GM23338 (cell line): ENCODE measurements at regions not wholly inside any gene's neighbourhood (a gene's known extent, or its start where the extent isn't known, plus 50 kb on each side); places are given as distances from the start of the nearest gene placed in this dataset.

Experiments
- ATAC-seq: fragments of 200-7000 bp; cut with Tn5 transposase; 3 replicates; pipeline ENCODE4 v1.9.1; 2020
- DNase-seq: peaks from one replicate; pipeline ENCODE4 v3.0.0-alpha.2; 2015; ENCODE audit warnings: low spot score
- H2AFZ ChIP-seq: fragments of 200-600 bp; sonication (generic); 2 replicates; pipeline ENCODE4 v1.8.0; 2016; ENCODE audit warnings: antibody characterized with exemption, mild to moderate bottlenecking, moderate library complexity
- H3F3A ChIP-seq: fragments of 200-600 bp; sonication (generic); replicated peaks from 2 replicates; pipeline ENCODE4 v1.8.0; 2017; ENCODE audit warnings: antibody characterized with exemption, mixed run types, low read depth
- H3K27ac ChIP-seq: fragments of 200-600 bp; sonication (generic); 2 replicates; pipeline ENCODE4 v1.6.1; 2016; ENCODE audit warnings: low read depth
- H3K27me3 ChIP-seq: fragments of 200-600 bp; sonication (generic); 2 replicates; pipeline ENCODE4 v1.8.0; 2016; ENCODE audit warnings: mild to moderate bottlenecking, mixed run types, moderate library complexity; ENCODE audit not compliant: insufficient read depth
- H3K36me3 ChIP-seq: fragments of 200-600 bp; sonication (generic); 2 replicates; pipeline ENCODE4 v1.8.0; 2016; ENCODE audit warnings: mild to moderate bottlenecking; ENCODE audit not compliant: insufficient read depth
- H3K4me1 ChIP-seq: fragments of 200-600 bp; sonication (generic); 2 replicates; pipeline ENCODE4 v1.8.0; 2016; ENCODE audit warnings: mild to moderate bottlenecking, moderate library complexity; ENCODE audit not compliant: insufficient read depth
- H3K4me2 ChIP-seq: fragments of 200-600 bp; sonication (generic); 2 replicates; pipeline ENCODE4 v1.7.1; 2017; ENCODE audit warnings: mixed run types
- H3K4me3 ChIP-seq: fragments of 200-600 bp; sonication (generic); 2 replicates; pipeline ENCODE4 v1.6.1; 2016; ENCODE audit warnings: mixed run types
- H3K79me2 ChIP-seq: fragments of 200-600 bp; sonication (generic); replicated peaks from 2 replicates; pipeline ENCODE4 v1.8.0; 2017; ENCODE audit warnings: mild to moderate bottlenecking; ENCODE audit not compliant: insufficient read depth
- H3K9me2 ChIP-seq: fragments of 200-600 bp; sonication (generic); 2 replicates; pipeline ENCODE4 v1.8.0; 2017; ENCODE audit not compliant: insufficient read depth
- H4K20me1 ChIP-seq: fragments of 200-600 bp; sonication (generic); replicated peaks from 2 replicates; pipeline ENCODE4 v1.8.0; 2017; ENCODE audit warnings: mild to moderate bottlenecking; ENCODE audit not compliant: insufficient read depth
- H3K27ac Mint-ChIP-seq: 2 replicates; pipeline ENCODE4 v1.8.0; 2020; ENCODE audit warnings: inconsistent platforms, mild to moderate bottlenecking, moderate library complexity, mixed read lengths
- H3K27me3 Mint-ChIP-seq: 3 replicates; pipeline ENCODE4 v1.8.0; 2022; ENCODE audit warnings: low read depth, mild to moderate bottlenecking, moderate library complexity, mixed read lengths, inconsistent platforms; ENCODE audit not compliant: insufficient read depth, poor library complexity
- H3K36me3 Mint-ChIP-seq: 3 replicates; pipeline ENCODE4 v1.8.0; 2021; ENCODE audit warnings: low read depth, mild to moderate bottlenecking, inconsistent platforms, moderate library complexity, mixed read lengths
- H3K4me1 Mint-ChIP-seq: 3 replicates; pipeline ENCODE4 v1.8.0; 2020; ENCODE audit warnings: mild to moderate bottlenecking, inconsistent platforms, mixed read lengths
- H3K4me3 Mint-ChIP-seq: 3 replicates; pipeline ENCODE4 v1.8.0; 2021; ENCODE audit warnings: moderate library complexity, mild to moderate bottlenecking, inconsistent platforms, mixed read lengths
- H3K9me3 Mint-ChIP-seq: 3 replicates; pipeline ENCODE4 v1.8.0; 2020; ENCODE audit warnings: moderate library complexity, mild to moderate bottlenecking, inconsistent platforms, mixed read lengths
- CREB1 ChIP-seq: fragments of 250-450 bp; sonication (Bioruptor Pico); IDR thresholded peaks from 2 replicates; pipeline ENCODE4 v1.5.0; 2020; ENCODE audit warnings: low read depth, mild to moderate bottlenecking, moderate library complexity
- CTCF ChIP-seq, 2 experiments: fragments of 200-600 bp in 1 of 2; sonication (generic) in 1 of 2; conservative IDR thresholded peaks; 2 replicates each; pipeline versions ENCODE4 v1.5.1 to v1.6.1; 2016 to 2017; ENCODE audit warnings: antibody characterized with exemption in 2 of 2, low read depth in 2 of 2, mild to moderate bottlenecking in 2 of 2, moderate library complexity in 1 of 2
- ETS1 ChIP-seq: IDR thresholded peaks from 2 replicates; pipeline ENCODE4 v1.6.1; 2016; ENCODE audit warnings: antibody characterized with exemption
- JUNB ChIP-seq: IDR thresholded peaks from one replicate; pipeline ENCODE4 v1.6.1; 2016; ENCODE audit warnings: antibody characterized with exemption; ENCODE audit not compliant: unreplicated experiment
- NANOG ChIP-seq: IDR thresholded peaks from 2 replicates; pipeline ENCODE4 v1.6.1; 2016; ENCODE audit warnings: antibody characterized with exemption, borderline replicate concordance
- STAT1 ChIP-seq: IDR thresholded peaks from one replicate; pipeline ENCODE4 v1.6.1; 2016; ENCODE audit warnings: antibody characterized with exemption; ENCODE audit not compliant: unreplicated experiment
- ZNF114 ChIP-seq: fragments of 250-450 bp; sonication (Bioruptor Pico); IDR thresholded peaks from 2 replicates; pipeline ENCODE4 v1.5.0; 2020; ENCODE audit warnings: mild to moderate bottlenecking, moderate library complexity
- ZNF462 ChIP-seq: fragments of 250-450 bp; sonication (Bioruptor Pico); IDR thresholded peaks from 2 replicates; pipeline ENCODE4 v1.5.0; 2020; ENCODE audit warnings: mild to moderate bottlenecking, moderate library complexity

GRCh38 chr6:23140871-23141270 lies 571.5 kb downstream of the HDGFL1 start (continued):
- no peak for TF ChIP-seq ZNF462 (CRISPR knock-in tag)
- TF ChIP-seq CTCF (conservative IDR thresholded peaks at IDR 0.05; ENCODE audit: low read depth in 2 of 2), result no peak
- TF ChIP-seq NANOG, result no peak
- no peak for TF ChIP-seq STAT1
- TF ChIP-seq ETS1, result no peak
- TF ChIP-seq ZNF114 (CRISPR knock-in tag), result no peak
- no peak for TF ChIP-seq JUNB

GRCh38 chr6:23145781-23146180 lies 576.4 kb downstream of the HDGFL1 start:
- H3K27ac ChIP-seq, result no peak overlapping the region
- H3K79me2 ChIP-seq, result no peaks in the 10 kb centered on the region
- H4K20me1 ChIP-seq, result no peaks in the 10 kb centered on the region
- Mint-ChIP-seq H3K4me1 (peaks cover 5% of the 10 kb centered on the region; the same call in 1 of the 3 replicates), H3K27me3 (no peaks in the 10 kb centered on the region), H3K4me3 (no peak overlapping the region), H3K36me3 (no peaks in the 10 kb centered on the region), H3K27ac (no peak overlapping the region), H3K9me3 (no peaks in the 10 kb centered on the region)
- no peak for DNase-seq
- peak overlapping the region; percentile 64; the same call in 1 of the 2 replicates for H2AFZ ChIP-seq
- H3F3A ChIP-seq, result no peaks in the 10 kb centered on the region
- H3K4me2 ChIP-seq, result no peak overlapping the region
- H3K4me1 ChIP-seq, result no peaks in the 10 kb centered on the region
- no peaks in the 10 kb centered on the region for H3K27me3 ChIP-seq
- ATAC-seq, result no peak
- H3K9me2 ChIP-seq, result no peaks in the 10 kb centered on the region
- H3K4me3 ChIP-seq, result no peak overlapping the region
- H3K36me3 ChIP-seq, result 0 out of 2 replicates have a peak, but pooled peaks cover 2% of the 10 kb centered on the region
- TF ChIP-seq JUNB (no peak), NANOG (no peak), CREB1 (CRISPR knock-in tag) (no peak)
